Mesenchymal stem cell (in vitro differentiated cells and primary cell): ENCODE measurements at regions not wholly inside any gene's neighbourhood (a gene's known extent, or its start where the extent isn't known, plus 50 kb on each side); places are given as distances from the start of the nearest gene placed in this dataset.

Experiments used
- DNase-seq: peaks from one replicate; pipeline ENCODE4 v3.0.0-alpha.2; 2013
- H2AFZ ChIP-seq: one replicate; pipeline ENCODE4 v1.6.1; 2013; ENCODE audit warnings: low read depth, mild to moderate bottlenecking, control low read depth, inconsistent platforms, low read length, moderate library complexity
- H2AK5ac ChIP-seq: 2 replicates; pipeline ENCODE4 v1.6.1; 2013; ENCODE audit warnings: low read length, moderate library complexity, mild to moderate bottlenecking, inconsistent platforms; ENCODE audit not compliant: severe bottlenecking
- H2BK120ac ChIP-seq: one replicate; pipeline ENCODE4 v1.6.1; 2013; ENCODE audit warnings: low read depth, mild to moderate bottlenecking, inconsistent platforms, low read length, moderate library complexity
- H2BK12ac ChIP-seq, 2 experiments: one replicate each; pipeline ENCODE4 v1.6.1; 2013; ENCODE audit warnings: inconsistent platforms in 2 of 2, low read length in 2 of 2, mild to moderate bottlenecking in 2 of 2, moderate library complexity in 2 of 2, control low read depth in 1 of 2
- H2BK15ac ChIP-seq: one replicate; pipeline ENCODE4 v1.6.1; 2013; ENCODE audit warnings: mild to moderate bottlenecking, low read depth, inconsistent platforms; ENCODE audit not compliant: poor library complexity, severe bottlenecking
- H2BK5ac ChIP-seq: 2 replicates; pipeline ENCODE4 v1.6.1; 2013; ENCODE audit warnings: low read depth, mild to moderate bottlenecking, low read length, control low read depth, inconsistent platforms; ENCODE audit not compliant: poor library complexity, severe bottlenecking
- H3K14ac ChIP-seq, 2 experiments: one replicate each; pipeline ENCODE4 v1.6.1; 2013; ENCODE audit warnings: inconsistent platforms in 2 of 2, low read length in 2 of 2, control low read depth in 1 of 2, mild to moderate bottlenecking in 1 of 2, moderate library complexity in 1 of 2
- H3K18ac ChIP-seq, 2 experiments: one replicate each; pipeline ENCODE4 v1.6.1; 2013; ENCODE audit warnings: inconsistent platforms in 2 of 2, low read length in 2 of 2, control low read depth in 1 of 2, low read depth in 1 of 2, mild to moderate bottlenecking in 1 of 2
- H3K23ac ChIP-seq, 2 experiments: one replicate each; pipeline ENCODE4 v1.6.1; 2013; ENCODE audit warnings: inconsistent platforms in 2 of 2, low read length in 2 of 2, mild to moderate bottlenecking in 2 of 2, moderate library complexity in 2 of 2, control low read depth in 1 of 2
- H3K27ac ChIP-seq: 2 replicates; pipeline ENCODE4 v1.5.1; 2013; ENCODE audit warnings: mild to moderate bottlenecking, moderate library complexity, low read length, control low read depth, inconsistent platforms; ENCODE audit not compliant: poor library complexity, severe bottlenecking
- H3K27me3 ChIP-seq, 2 experiments: 2 replicates each; pipeline versions ENCODE4 v1.6.1 to v1.7.0; 2013; ENCODE audit warnings: low read length in 2 of 2, mild to moderate bottlenecking in 2 of 2, moderate library complexity in 2 of 2, control low read depth in 1 of 2, inconsistent platforms in 1 of 2; ENCODE audit not compliant: control insufficient read depth in 1 of 2, insufficient read depth in 1 of 2
- H3K36me3 ChIP-seq, 2 experiments: 2 replicates each; pipeline versions ENCODE4 v1.6.1 to v1.7.0; 2013; ENCODE audit warnings: low read length in 2 of 2, control low read depth in 1 of 2, inconsistent platforms in 1 of 2, low read depth in 1 of 2, mild to moderate bottlenecking in 1 of 2; ENCODE audit not compliant: insufficient read depth in 2 of 2, control insufficient read depth in 1 of 2
- H3K4ac ChIP-seq, 2 experiments: one replicate each; pipeline ENCODE4 v1.6.1; 2013; ENCODE audit warnings: inconsistent platforms in 2 of 2, low read length in 2 of 2, mild to moderate bottlenecking in 2 of 2, moderate library complexity in 2 of 2, control low read depth in 1 of 2, low read depth in 1 of 2
- H3K4me1 ChIP-seq: 2 replicates; pipeline ENCODE4 v1.6.1; 2013; ENCODE audit warnings: low read depth, low read length, control low read depth; ENCODE audit not compliant: control insufficient read depth, insufficient read depth
- H3K4me2 ChIP-seq: 2 replicates; pipeline ENCODE4 v1.6.1; 2013; ENCODE audit warnings: low read length, mild to moderate bottlenecking, inconsistent platforms; ENCODE audit not compliant: poor library complexity, severe bottlenecking
- H3K4me3 ChIP-seq, 2 experiments: 2 replicates each; pipeline versions ENCODE4 v1.5.1 to v1.7.0; 2013; ENCODE audit warnings: low read length in 2 of 2, mild to moderate bottlenecking in 2 of 2, control low read depth in 1 of 2, low read depth in 1 of 2; ENCODE audit not compliant: insufficient read depth in 1 of 2
- H3K79me1 ChIP-seq: replicated peaks from 2 replicates; pipeline ENCODE4 v1.6.1; 2013; ENCODE audit warnings: mild to moderate bottlenecking, control low read depth, low read length, inconsistent platforms; ENCODE audit not compliant: poor library complexity, severe bottlenecking
- H3K9ac ChIP-seq: 2 replicates; pipeline ENCODE4 v1.7.0; 2013; ENCODE audit warnings: mild to moderate bottlenecking, low read length, moderate library complexity
- H3K9me3 ChIP-seq: 2 replicates; pipeline ENCODE4 v1.7.0; 2013; ENCODE audit warnings: mild to moderate bottlenecking, low read length; ENCODE audit not compliant: control insufficient read depth
- H4K8ac ChIP-seq: one replicate; pipeline ENCODE4 v1.6.1; 2013; ENCODE audit warnings: inconsistent platforms, mild to moderate bottlenecking, low read length, moderate library complexity
- H4K91ac ChIP-seq: one replicate; pipeline ENCODE4 v1.6.1; 2013; ENCODE audit warnings: mild to moderate bottlenecking, low read length, inconsistent platforms
- WGBS: methylation state at CpG from one replicate; pipeline ENCODE4 v1.1.7; 2013; ENCODE audit warnings: mixed read lengths; 5-methylcytosine and 5-hydroxymethylcytosine counted together

GRCh38 chr12:108442067-108442466, 73.0 kb upstream of the FICD start:
- no peaks in the 10 kb centered on the region for H3K9me3 ChIP-seq
- no peak overlapping the region for H3K4me3 ChIP-seq
- H3K27ac ChIP-seq: no peak overlapping the region
- no peak overlapping the region for H4K8ac ChIP-seq
- H2BK120ac ChIP-seq: no peak overlapping the region
- H2BK12ac ChIP-seq: no peak overlapping the region
- no peak overlapping the region for H3K18ac ChIP-seq
- 33% methylated on average over 2 of the region's 3 CpGs for WGBS
- no peak overlapping the region for H4K91ac ChIP-seq
- no peaks in the 10 kb centered on the region for H3K4me1 ChIP-seq
- H2AFZ ChIP-seq: no peak overlapping the region
- no peak overlapping the region for H3K4me2 ChIP-seq
- no peak overlapping the region for H3K14ac ChIP-seq
- H2AK5ac ChIP-seq: no peak overlapping the region
- H3K27me3 ChIP-seq: peaks cover 4 to 8% of the 10 kb centered on the region in 2 experiments
- no peak overlapping the region for H2BK15ac ChIP-seq
- H3K9ac ChIP-seq: no peak overlapping the region
- H3K36me3 ChIP-seq: no peaks in the 10 kb centered on the region
- H3K79me1 ChIP-seq: no peaks in the 10 kb centered on the region
- H2BK5ac ChIP-seq: no peak overlapping the region
- no peak overlapping the region for H3K4ac ChIP-seq
- no peak overlapping the region for H3K23ac ChIP-seq
- DNase-seq: no peak

GRCh38 chr12:108441549-108441948, 73.5 kb upstream of the FICD start:
- Histone ChIP-seq H3K18ac (no peak overlapping the region), H4K8ac (no peak overlapping the region), H3K9me3 (no peaks in the 10 kb centered on the region), H2AFZ (no peak overlapping the region), H4K91ac (no peak overlapping the region), H3K4me3 (no peak overlapping the region), H3K36me3 (no peaks in the 10 kb centered on the region), H3K4me1 (no peaks in the 10 kb centered on the region), H2AK5ac (no peak overlapping the region), H3K4me2 (no peak overlapping the region), H2BK15ac (no peak overlapping the region), H3K79me1 (no peaks in the 10 kb centered on the region), H3K27me3 (peaks cover 3 to 4% of the 10 kb centered on the region in 2 experiments), H2BK120ac (no peak overlapping the region), H3K4ac (no peak overlapping the region), H2BK5ac (no peak overlapping the region), H2BK12ac (no peak overlapping the region), H3K23ac (no peak overlapping the region), H3K9ac (no peak overlapping the region), H3K27ac (no peak overlapping the region), H3K14ac (no peak overlapping the region)
- no peak for DNase-seq
- 46% methylated on average over 3 of the region's 4 CpGs for WGBS

GRCh38 chr12:108440736-108441135, 74.3 kb upstream of the FICD start:
- Histone ChIP-seq H3K4me1 (no peaks in the 10 kb centered on the region), H3K4ac (no peak overlapping the region), H2AFZ (no peak overlapping the region), H3K23ac (no peak overlapping the region), H2AK5ac (no peak overlapping the region), H3K27me3 (peaks cover 0 to 4% of the 10 kb centered on the region in 2 experiments), H3K18ac (no peak overlapping the region), H2BK120ac (no peak overlapping the region), H3K36me3 (no peaks in the 10 kb centered on the region), H3K4me2 (no peak overlapping the region), H3K27ac (no peak overlapping the region), H3K9me3 (no peaks in the 10 kb centered on the region), H2BK5ac (no peak overlapping the region), H4K91ac (no peak overlapping the region), H2BK15ac (no peak overlapping the region), H2BK12ac (no peak overlapping the region), H3K9ac (no peak overlapping the region), H3K14ac (no peak overlapping the region), H3K4me3 (no peak overlapping the region), H3K79me1 (no peaks in the 10 kb centered on the region), H4K8ac (no peak overlapping the region)
- no peak for DNase-seq
- 71% methylated on average over 2 of the region's 2 CpGs for WGBS

- H3K4me1 ChIP-seq: no peaks in the 10 kb centered on the region
- H4K91ac ChIP-seq: no peak overlapping the region
- no peak overlapping the region for H2BK12ac ChIP-seq
- no peak overlapping the region for H3K14ac ChIP-seq
- H3K18ac ChIP-seq: no peak overlapping the region
- H3K27me3 ChIP-seq: peaks cover 0 to 11% of the 10 kb centered on the region in 2 experiments
- no peak overlapping the region for H3K4ac ChIP-seq
- no peak overlapping the region for H2BK15ac ChIP-seq
- H3K27ac ChIP-seq: no peak overlapping the region
- no peak for DNase-seq
- H3K9me3 ChIP-seq: no peaks in the 10 kb centered on the region
- no peak overlapping the region for H2BK120ac ChIP-seq
- H3K4me3 ChIP-seq: no peak overlapping the region
- H2AFZ ChIP-seq: no peak overlapping the region
- H3K23ac ChIP-seq: no peak overlapping the region
- H2BK5ac ChIP-seq: no peak overlapping the region
- H4K8ac ChIP-seq: no peak overlapping the region
- H3K79me1 ChIP-seq: no peaks in the 10 kb centered on the region
- 54% methylated on average over 1 of the region's 1 CpG for WGBS
- no peaks in the 10 kb centered on the region for H3K36me3 ChIP-seq
- no peak overlapping the region for H3K4me2 ChIP-seq
- no peak overlapping the region for H2AK5ac ChIP-seq
- H3K9ac ChIP-seq: no peak overlapping the region
These were observed 76.4 kb upstream of the FICD start for GRCh38 chr12:108438667-108439066.
